Calu3 (cell line): ENCODE measurements at regions not wholly inside any gene's neighbourhood (a gene's known extent, or its start where the extent isn't known, plus 50 kb on each side); places are given as distances from the start of the nearest gene placed in this dataset.

Experiments
- BruUV-seq: library from RNA; stranded (reverse); fragments of 400-500 nt; replicated peaks from 2 replicates; lab custom pipeline; 2021; lab: Mats Ljungman, UMichigan
- CTCF ChIA-PET: fragments of 300-600 bp; sonication (Branson Sonifier 250); formaldehyde crosslinking; loops from one replicate; lab custom pipeline; 2022; ENCODE audit warnings: antibody characterized with exemption; lab: Charles Lee
- DNase-seq: peaks from one replicate; pipeline ENCODE4 v3.0.0; 2022
- H3K27ac Mint-ChIP-seq: one replicate; pipeline ENCODE4 v1.8.0; 2022; ENCODE audit warnings: mixed read lengths; ENCODE audit not compliant: unreplicated experiment
- H3K27me3 Mint-ChIP-seq: one replicate; pipeline ENCODE4 v1.8.0; 2022; ENCODE audit warnings: mixed read lengths; ENCODE audit not compliant: unreplicated experiment
- H3K36me3 Mint-ChIP-seq: one replicate; pipeline ENCODE4 v1.8.0; 2022; ENCODE audit warnings: mild to moderate bottlenecking, moderate library complexity, mixed read lengths; ENCODE audit not compliant: insufficient read depth, unreplicated experiment
- H3K4me1 Mint-ChIP-seq: one replicate; pipeline ENCODE4 v1.8.0; 2022; ENCODE audit warnings: mild to moderate bottlenecking, low read depth, mixed read lengths; ENCODE audit not compliant: unreplicated experiment
- H3K4me3 Mint-ChIP-seq: one replicate; pipeline ENCODE4 v1.8.0; 2022; ENCODE audit warnings: mild to moderate bottlenecking, low read depth, moderate library complexity, mixed read lengths; ENCODE audit not compliant: unreplicated experiment
- H3K9me3 Mint-ChIP-seq: one replicate; pipeline ENCODE4 v1.8.0; 2022; ENCODE audit warnings: low read depth, mixed read lengths; ENCODE audit not compliant: unreplicated experiment
- CTCF ChIP-seq: fragments of 200-600 bp; IDR thresholded peaks from one replicate; pipeline ENCODE4 v1.8.0; 2022; ENCODE audit warnings: antibody characterized with exemption; ENCODE audit not compliant: unreplicated experiment
- intact Hi-C: fragments of 100-400 bp; cut with micrococcal nuclease; formaldehyde crosslinking; loops from one replicate; pipeline ENCODE4 v1.10.0; 2022; ENCODE audit not compliant: unreplicated experiment

- H3K36me3 Mint-ChIP-seq = no peaks in the 10 kb centered on the region
- no peaks in the 10 kb centered on the region for H3K27me3 Mint-ChIP-seq
These were observed 139.2 kb downstream of the LINC00632 start for GRCh38 chrX:140848800-140849199.

GRCh38 chrX:140860718-140861117, 141.7 kb upstream of the SPANXB1 start:
- CTCF ChIA-PET = no interaction called here
- H3K4me3 Mint-ChIP-seq = no peak overlapping the region
- no peaks in the 10 kb centered on the region for H3K36me3 Mint-ChIP-seq
- H3K4me1 Mint-ChIP-seq = no peaks in the 10 kb centered on the region
- intact Hi-C loops = no loop called here
- BruUV-seq = no TSS peak
- H3K9me3 Mint-ChIP-seq = peaks cover 8% of the 10 kb centered on the region
- no peak for DNase-seq
- TF ChIP-seq CTCF = no peak
- no peak overlapping the region for H3K27ac Mint-ChIP-seq
- H3K27me3 Mint-ChIP-seq = no peaks in the 10 kb centered on the region

More at GRCh38 chrX:140848800-140849199, 139.2 kb downstream of the LINC00632 start:
- H3K4me3 Mint-ChIP-seq = no peak overlapping the region
- intact Hi-C loops = no loop called here
- H3K9me3 Mint-ChIP-seq = peaks cover 9% of the 10 kb centered on the region
- no peak overlapping the region for H3K27ac Mint-ChIP-seq
- CTCF ChIA-PET = no interaction called here
- H3K4me1 Mint-ChIP-seq = no peaks in the 10 kb centered on the region
- no peak for DNase-seq
- BruUV-seq = no TSS peak
- TF ChIP-seq CTCF = no peak

- Mint-ChIP-seq H3K9me3 (peaks cover 11% of the 10 kb centered on the region), H3K4me3 (no peak overlapping the region), H3K36me3 (no peaks in the 10 kb centered on the region), H3K27ac (no peak overlapping the region), H3K4me1 (no peaks in the 10 kb centered on the region), H3K27me3 (no peaks in the 10 kb centered on the region)
- CTCF ChIA-PET = no interaction called here
- no peak for DNase-seq
- intact Hi-C loops = no loop called here
- TF ChIP-seq CTCF = no peak
- no TSS peak for BruUV-seq
These were observed 135.9 kb upstream of the SPANXB1 start for GRCh38 chrX:140866446-140866845.

- no peak overlapping the region for H3K27ac Mint-ChIP-seq
- no TSS peak for BruUV-seq
- CTCF ChIA-PET = no interaction called here
- TF ChIP-seq CTCF = no peak
- no peaks in the 10 kb centered on the region for H3K36me3 Mint-ChIP-seq
- H3K9me3 Mint-ChIP-seq = peaks cover 8% of the 10 kb centered on the region
- no peaks in the 10 kb centered on the region for H3K27me3 Mint-ChIP-seq
- DNase-seq = no peak
- H3K4me1 Mint-ChIP-seq = no peaks in the 10 kb centered on the region
- intact Hi-C loops = no loop called here
- H3K4me3 Mint-ChIP-seq = no peak overlapping the region
These were observed 89.8 kb upstream of the SPANXB1 start for GRCh38 chrX:140912606-140913005.
